Activated naive CD4-positive, alpha-beta T cell treated with Interleukin-2 at 50 U/mL for 16 hours (primary cell): ENCODE measurements at regions not wholly inside any gene's neighbourhood (a gene's known extent, or its start where the extent isn't known, plus 50 kb on each side); places are given as distances from the start of the nearest gene placed in this dataset.

Experiments
- DNase-seq: peaks from one replicate; pipeline ENCODE4 v3.0.0-alpha.2; 2020

GRCh38 chr22:49091451-49091850 lies 736.2 kb downstream of the BRD1 start:
- DNase-seq, result no peak

- no peak for DNase-seq
Measured at GRCh38 chr22:49090853-49091135, 736.9 kb downstream of the BRD1 start.

- DNase-seq, result no peak
Measured at GRCh38 chr22:49090061-49090852, 737.4 kb downstream of the BRD1 start.

- DNase-seq, result no peak
Measured at GRCh38 chr22:49088801-49089791, 738.6 kb downstream of the BRD1 start.

- DNase-seq, result no peak
Measured at GRCh38 chr22:49087716-49088601, 739.7 kb downstream of the BRD1 start.

GRCh38 chr22:49087198-49087597 lies 740.5 kb downstream of the BRD1 start:
- no peak for DNase-seq

- no peak for DNase-seq
Measured at GRCh38 chr22:49086606-49087157, 741.0 kb downstream of the BRD1 start.

GRCh38 chr22:49086181-49086580 lies 741.5 kb downstream of the BRD1 start:
- no peak for DNase-seq

- DNase-seq, result no peak
Measured at GRCh38 chr22:49084206-49084605, 743.5 kb downstream of the BRD1 start.

GRCh38 chr22:49083607-49084006 lies 744.1 kb downstream of the BRD1 start:
- DNase-seq, result no peak

GRCh38 chr22:49082451-49082850 lies 745.2 kb downstream of the BRD1 start:
- DNase-seq, result no peak

GRCh38 chr22:49081926-49082325 lies 745.7 kb downstream of the BRD1 start:
- no peak for DNase-seq

GRCh38 chr22:49081261-49081666 lies 746.4 kb downstream of the BRD1 start:
- no peak for DNase-seq

GRCh38 chr22:49080631-49081030 lies 747.0 kb downstream of the BRD1 start:
- DNase-seq, result no peak

GRCh38 chr22:49079743-49080500 lies 747.8 kb downstream of the BRD1 start:
- DNase-seq, result no peak

- DNase-seq, result no peak
Measured at GRCh38 chr22:49079027-49079725, 748.5 kb downstream of the BRD1 start.

- no peak for DNase-seq
Measured at GRCh38 chr22:49078076-49078710, 749.5 kb downstream of the BRD1 start.

GRCh38 chr22:49077586-49077985 lies 750.1 kb downstream of the BRD1 start:
- no peak for DNase-seq

GRCh38 chr22:49077036-49077393 lies 750.7 kb downstream of the BRD1 start:
- DNase-seq, result no peak

- DNase-seq, result no peak
Measured at GRCh38 chr22:49076300-49077035, 751.2 kb downstream of the BRD1 start.
